OCI-LY3 (cell line): ENCODE measurements at regions not wholly inside any gene's neighbourhood (a gene's known extent, or its start where the extent isn't known, plus 50 kb on each side); places are given as distances from the start of the nearest gene placed in this dataset.

Source experiments
- H2AFZ ChIP-seq: fragments of 200-600, 300-600 bp; shearing (Covaris generic); 2 replicates; pipeline ENCODE4 v1.6.0; 2014; ENCODE audit warnings: antibody characterized with exemption, low read depth, low read length
- H3K27ac ChIP-seq: fragments of 200-600, 300-600 bp; sonication (generic); 2 replicates; pipeline ENCODE4 v1.5.1; 2014; ENCODE audit warnings: mild to moderate bottlenecking, low read length, moderate library complexity, mixed read lengths
- H3K27me3 ChIP-seq: fragments of 200-600, 300-600 bp; sonication (generic); 2 replicates; pipeline ENCODE4 v1.6.1; 2014; ENCODE audit warnings: low read depth, low read length, mixed read lengths
- H3K36me3 ChIP-seq: fragments of 200-600, 300-600 bp; sonication (generic); replicated peaks from 2 replicates; pipeline ENCODE3; 2014; ENCODE audit warnings: low read depth, low read length, mixed read lengths
- H3K4me1 ChIP-seq: fragments of 300-600, 200-600 bp; sonication (generic); 2 replicates; pipeline ENCODE4 v1.6.1; 2014; ENCODE audit warnings: low read length, mixed read lengths
- H3K4me2 ChIP-seq: fragments of 200-600, 300-600 bp; sonication (generic); 2 replicates; pipeline ENCODE4 v1.6.1; 2014; ENCODE audit warnings: low read length, mixed read lengths
- H3K4me3 ChIP-seq: fragments of 300-600, 200-600 bp; sonication (generic); 2 replicates; pipeline ENCODE4 v1.5.1; 2014; ENCODE audit warnings: antibody characterized with exemption, mild to moderate bottlenecking, low read length, moderate library complexity
- H3K79me2 ChIP-seq: fragments of 300-600, 200-600 bp; shearing (Covaris generic); 2 replicates; pipeline ENCODE4 v1.6.1; 2014; ENCODE audit warnings: mild to moderate bottlenecking, low read length, mixed read lengths
- H3K9ac ChIP-seq: fragments of 300-600, 200-600 bp; shearing (Covaris generic); 2 replicates; pipeline ENCODE4 v1.6.0; 2014; ENCODE audit warnings: mild to moderate bottlenecking, low read length, moderate library complexity
- H3K9me3 ChIP-seq: fragments of 200-600, 300-600 bp; shearing (Covaris generic); 2 replicates; pipeline ENCODE4 v1.6.1; 2014; ENCODE audit warnings: low read length, mixed read lengths; ENCODE audit not compliant: insufficient read depth
- H4K20me1 ChIP-seq: fragments of 200-600, 300-600 bp; sonication (generic); 2 replicates; pipeline ENCODE4 v1.6.1; 2016; ENCODE audit warnings: low read length, mixed read lengths; ENCODE audit not compliant: insufficient read depth
- CTCF ChIP-seq: fragments of 200-600, 300-600 bp; sonication (generic); IDR thresholded peaks from 2 replicates; pipeline ENCODE4 v1.5.1; 2014; ENCODE audit warnings: antibody characterized with exemption, low read length, low read depth
- EZH2phosphoT487 ChIP-seq: fragments of 200-600 bp; shearing (Covaris generic); IDR thresholded peaks from 2 replicates; pipeline ENCODE4 v1.6.1; 2018; ENCODE audit warnings: antibody characterized with exemption, mixed run types, low read depth

GRCh38 chr4:123748806-123749205, 352.2 kb downstream of the SPRY1 start:
- no peak overlapping the region for H3K27ac ChIP-seq
- H4K20me1 ChIP-seq, result no peaks in the 10 kb centered on the region
- no peak overlapping the region for H3K9ac ChIP-seq
- H3K4me3 ChIP-seq, result no peak overlapping the region
- H3K4me1 ChIP-seq, result no peaks in the 10 kb centered on the region
- no peaks in the 10 kb centered on the region for H3K79me2 ChIP-seq
- H2AFZ ChIP-seq, result no peak overlapping the region
- no peaks in the 10 kb centered on the region for H3K27me3 ChIP-seq
- H3K36me3 ChIP-seq, result no peaks in the 10 kb centered on the region
- no peak for TF ChIP-seq CTCF
- TF ChIP-seq EZH2phosphoT487, result no peak
- H3K9me3 ChIP-seq, result no peaks in the 10 kb centered on the region
- no peak overlapping the region for H3K4me2 ChIP-seq

- H3K27me3 ChIP-seq, result no peaks in the 10 kb centered on the region
- no peak overlapping the region for H3K4me2 ChIP-seq
- no peaks in the 10 kb centered on the region for H3K9me3 ChIP-seq
- no peak for TF ChIP-seq CTCF
- TF ChIP-seq EZH2phosphoT487, result no peak
- H3K4me3 ChIP-seq, result no peak overlapping the region
- no peak overlapping the region for H3K9ac ChIP-seq
- no peak overlapping the region for H3K27ac ChIP-seq
- H3K4me1 ChIP-seq, result no peaks in the 10 kb centered on the region
- no peaks in the 10 kb centered on the region for H3K79me2 ChIP-seq
- H3K36me3 ChIP-seq, result no peaks in the 10 kb centered on the region
- H4K20me1 ChIP-seq, result no peaks in the 10 kb centered on the region
- H2AFZ ChIP-seq, result no peak overlapping the region
These were observed 352.8 kb downstream of the SPRY1 start for GRCh38 chr4:123749383-123749782.

- Histone ChIP-seq H4K20me1 (no peaks in the 10 kb centered on the region), H3K4me1 (no peaks in the 10 kb centered on the region), H3K36me3 (no peaks in the 10 kb centered on the region), H3K4me2 (no peak overlapping the region), H3K9ac (no peak overlapping the region), H3K9me3 (no peaks in the 10 kb centered on the region), H2AFZ (no peak overlapping the region), H3K27me3 (no peaks in the 10 kb centered on the region), H3K4me3 (no peak overlapping the region), H3K27ac (no peak overlapping the region), H3K79me2 (no peaks in the 10 kb centered on the region)
- TF ChIP-seq CTCF (no peak), EZH2phosphoT487 (no peak)
These were observed 353.4 kb downstream of the SPRY1 start for GRCh38 chr4:123750044-123750443.

- Histone ChIP-seq H3K4me1 (no peaks in the 10 kb centered on the region), H3K79me2 (no peaks in the 10 kb centered on the region), H3K36me3 (no peaks in the 10 kb centered on the region), H3K27me3 (no peaks in the 10 kb centered on the region), H3K27ac (no peak overlapping the region), H3K4me3 (no peak overlapping the region), H3K9me3 (no peaks in the 10 kb centered on the region), H3K4me2 (no peak overlapping the region), H2AFZ (no peak overlapping the region), H4K20me1 (no peaks in the 10 kb centered on the region), H3K9ac (no peak overlapping the region)
- TF ChIP-seq CTCF, result no peak
- no peak for TF ChIP-seq EZH2phosphoT487
These were observed 359.1 kb downstream of the SPRY1 start for GRCh38 chr4:123755655-123756054.
